ENCODE measurements at regions not wholly inside any gene's neighbourhood (a gene's known extent, or its start where the extent isn't known, plus 50 kb on each side); places are given as distances from the start of the nearest gene placed in this dataset.

DNA sequence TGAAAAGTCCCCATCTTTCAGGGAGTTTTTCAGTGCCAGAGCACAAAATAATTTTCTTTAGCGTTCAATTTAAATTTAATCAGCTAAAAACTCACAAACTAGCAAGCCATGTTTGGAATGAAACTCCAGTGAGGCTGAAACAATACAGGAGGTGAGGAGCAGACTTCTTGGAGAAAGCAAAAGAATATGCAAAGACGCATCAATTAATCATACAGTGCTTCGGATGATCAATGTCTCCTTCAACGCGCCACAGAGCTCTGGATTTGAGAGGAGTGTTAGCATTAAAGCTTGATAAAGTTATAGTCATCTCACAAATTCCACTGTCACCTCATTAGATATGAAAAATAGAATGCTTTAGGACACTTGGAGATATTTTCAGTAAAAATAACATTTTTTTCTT is 248.0 kb downstream of the WDR11 start:
- no peak for DNase-seq

DNA sequence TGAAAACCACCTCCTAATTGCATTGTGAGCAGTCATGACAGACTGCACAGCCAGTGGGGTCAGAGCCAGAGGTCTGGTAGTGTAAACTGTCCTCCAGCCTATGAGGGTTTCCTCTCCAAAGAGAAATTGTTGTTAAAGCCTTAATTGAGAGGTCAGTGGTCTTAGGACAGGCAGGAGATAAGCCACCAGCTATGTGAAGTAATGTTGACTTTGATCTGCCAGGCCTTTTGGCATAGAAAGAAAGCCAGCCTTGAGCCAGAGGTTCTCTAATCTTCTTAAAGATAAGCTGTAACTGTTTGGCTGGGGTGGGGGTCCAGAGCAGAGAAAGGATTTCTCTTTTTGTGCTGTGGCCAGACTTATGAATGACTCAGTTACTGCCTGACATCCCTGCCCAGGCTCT is 248.4 kb downstream of the WDR11 start:
- DNase-seq = no peak

DNA sequence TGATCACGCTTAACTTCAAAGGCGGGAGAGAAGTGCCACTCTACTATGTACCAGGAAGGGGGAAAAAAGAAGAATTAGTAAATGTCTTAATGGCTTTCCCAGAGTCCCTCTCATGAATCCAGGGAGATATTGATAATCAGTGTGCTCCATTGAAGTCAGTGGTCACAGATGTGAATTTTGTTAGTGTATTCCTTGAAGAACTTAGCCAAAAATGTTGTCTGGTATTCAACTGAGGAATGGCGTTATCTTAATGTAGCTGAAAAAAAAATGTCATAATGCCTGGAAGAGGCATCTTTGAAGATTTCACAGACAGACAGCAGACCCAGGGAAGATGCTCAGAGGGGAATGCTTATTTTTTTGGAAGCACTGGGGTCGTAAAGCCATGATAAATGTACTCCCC is 250.4 kb downstream of the WDR11 start:
- no peak for DNase-seq

- no peak for DNase-seq
These were observed 251.5 kb downstream of the WDR11 start for GRCh38 chr10:121102706-121103105.

DNA sequence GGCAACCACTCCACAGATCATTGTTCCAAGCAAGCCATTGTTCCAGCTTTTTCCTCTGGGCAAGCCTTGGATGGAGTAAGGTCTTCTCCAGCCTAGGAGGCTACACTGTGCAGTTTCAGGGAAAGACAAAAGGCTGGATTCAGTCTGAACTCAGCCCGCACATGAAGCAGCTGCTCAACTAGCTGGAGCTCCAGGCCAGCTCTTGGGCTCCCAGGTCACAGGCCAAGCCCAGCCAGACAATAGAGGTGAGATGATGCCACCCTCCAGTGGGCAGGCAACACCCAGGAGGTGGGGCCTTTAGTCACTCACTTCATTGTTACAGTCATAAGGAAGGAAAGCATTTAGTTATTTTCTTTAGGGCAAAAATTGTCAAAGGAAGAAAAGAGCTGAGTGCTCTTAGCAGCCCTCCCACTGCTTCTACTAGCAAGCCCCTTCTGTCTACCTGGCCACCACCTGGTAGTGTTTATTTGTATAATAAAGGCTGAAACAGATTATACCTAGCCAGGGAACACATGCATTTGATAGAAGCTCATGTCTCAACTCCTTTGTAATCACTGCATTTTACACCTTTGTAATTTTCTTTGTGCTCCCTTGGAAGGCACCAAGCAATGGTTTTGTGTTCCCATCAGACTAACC is 253.4 kb downstream of the WDR11 start:
- DNase-seq = no peak

GRCh38 chr10:121106611-121107010 is 255.4 kb downstream of the WDR11 start:
- DNase-seq = no peak

DNA sequence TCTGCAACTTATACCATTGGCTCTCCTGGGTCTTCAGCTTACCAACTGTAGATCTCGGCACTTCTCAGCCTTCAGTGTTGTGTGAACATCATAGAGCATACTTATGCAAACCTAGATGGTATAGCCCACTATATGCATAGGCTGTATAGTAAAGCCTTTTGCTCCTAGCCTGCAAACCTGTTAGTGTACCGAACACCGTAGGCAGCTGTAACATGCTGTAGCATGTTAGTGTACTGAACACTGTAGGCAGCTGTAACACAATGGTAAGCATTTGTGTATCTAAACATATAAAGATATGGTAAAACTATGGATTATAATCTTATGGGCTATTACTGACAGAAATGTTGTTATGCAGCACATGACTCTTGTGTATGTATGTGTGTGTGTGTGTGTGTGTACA is 256.9 kb downstream of the WDR11 start:
- DNase-seq = no peak

GRCh38 chr10:121110369-121110768 is 259.2 kb downstream of the WDR11 start:
- DNase-seq = no peak

DNA sequence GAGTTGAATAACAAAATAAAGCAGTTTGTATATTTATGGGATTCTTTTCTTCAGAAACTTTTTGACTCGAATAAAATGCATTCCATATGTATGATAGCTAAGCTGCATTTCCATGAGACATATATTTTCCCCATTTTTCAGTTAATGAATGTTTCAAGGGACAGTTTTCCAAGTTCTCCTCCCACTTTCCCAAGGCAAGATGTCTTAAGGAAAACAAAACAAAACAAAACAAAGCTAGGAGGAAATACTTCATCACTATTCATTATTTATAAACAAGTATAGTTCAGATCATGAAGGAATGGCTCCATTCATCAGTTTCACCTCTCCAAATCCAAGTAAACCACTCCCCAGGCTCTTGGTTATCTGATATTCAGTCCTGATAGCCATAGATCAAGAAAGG is 261.0 kb downstream of the WDR11 start:
- no peak for DNase-seq

- DNase-seq = peak; percentile 61
These were observed 261.6 kb downstream of the WDR11 start for GRCh38 chr10:121112579-121113384.

GRCh38 chr10:121113385-121113696 is 262.2 kb downstream of the WDR11 start:
- no peak for DNase-seq

- peak; percentile 41 for DNase-seq
These were observed 262.7 kb downstream of the WDR11 start for GRCh38 chr10:121113911-121114310.

GRCh38 chr10:121115154-121115553 is 264.0 kb downstream of the WDR11 start:
- DNase-seq = no peak

GRCh38 chr10:121121462-121121861 is 270.3 kb downstream of the WDR11 start:
- DNase-seq = no peak

- no peak for DNase-seq
These were observed 276.2 kb downstream of the WDR11 start for GRCh38 chr10:121127151-121127906.

DNA sequence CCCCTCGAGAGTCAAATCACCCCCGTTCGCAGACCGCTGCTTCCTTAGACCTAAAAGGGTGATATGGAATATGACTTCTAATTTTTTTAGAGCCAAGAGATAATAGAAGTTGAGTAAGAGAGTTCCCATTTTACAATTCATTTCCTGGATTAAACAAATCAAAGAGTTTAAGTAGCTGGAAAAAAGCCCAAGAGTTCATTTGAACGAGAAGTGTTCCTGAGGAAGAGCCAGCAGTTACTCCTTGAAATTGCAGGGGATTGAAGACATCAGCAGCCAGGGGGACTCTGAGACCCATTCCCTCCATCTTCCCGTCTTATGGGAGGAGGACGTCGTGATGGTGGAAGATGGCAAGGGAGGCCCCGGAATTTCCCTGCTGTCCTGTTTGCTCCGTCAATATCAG is 277.0 kb downstream of the WDR11 start:
- no peak for DNase-seq

DNA sequence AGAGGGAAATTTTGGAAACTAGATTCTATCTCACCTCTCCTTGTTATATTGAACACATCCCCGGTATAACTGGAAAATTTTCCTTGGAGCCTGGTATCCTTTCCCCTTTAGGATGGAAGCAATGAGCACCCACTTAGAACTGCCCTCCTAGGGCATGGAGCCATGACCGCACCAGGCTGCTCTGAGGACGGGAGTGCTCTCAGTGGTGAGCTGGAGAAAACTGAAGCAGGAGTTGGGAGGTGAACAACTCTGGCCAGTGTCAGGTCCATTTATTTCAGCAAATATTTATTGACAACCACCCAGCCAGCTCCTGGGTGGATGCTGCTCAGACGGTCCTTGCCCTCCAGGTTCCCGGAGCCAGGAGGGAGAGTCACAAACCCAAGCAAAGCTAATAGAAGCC is 278.1 kb downstream of the WDR11 start:
- no peak for DNase-seq

- DNase-seq = no peak
These were observed 279.2 kb downstream of the WDR11 start for GRCh38 chr10:121130382-121130781.

DNA sequence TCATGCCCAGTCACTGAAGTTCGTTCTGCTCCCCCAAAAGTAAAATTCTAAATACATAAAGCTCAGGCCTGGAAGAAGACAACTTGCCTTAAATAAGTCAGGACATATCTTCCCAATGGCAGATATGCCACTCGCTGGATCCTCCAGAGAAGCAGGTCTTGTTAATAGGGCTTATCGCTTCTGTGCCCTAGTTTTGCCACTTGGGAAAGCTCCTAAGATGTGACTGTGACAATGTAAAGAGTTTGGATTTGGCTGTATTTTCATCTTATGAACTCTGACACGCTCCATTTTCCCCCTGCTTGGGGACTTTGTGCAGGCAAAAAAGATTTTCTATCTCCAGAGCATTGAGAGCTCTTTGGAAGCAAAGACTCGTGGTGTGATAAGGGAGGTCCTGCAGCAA is 279.9 kb downstream of the WDR11 start:
- DNase-seq = no peak

- no peak for DNase-seq
These were observed 280.5 kb downstream of the WDR11 start for GRCh38 chr10:121131426-121132265.

DNA sequence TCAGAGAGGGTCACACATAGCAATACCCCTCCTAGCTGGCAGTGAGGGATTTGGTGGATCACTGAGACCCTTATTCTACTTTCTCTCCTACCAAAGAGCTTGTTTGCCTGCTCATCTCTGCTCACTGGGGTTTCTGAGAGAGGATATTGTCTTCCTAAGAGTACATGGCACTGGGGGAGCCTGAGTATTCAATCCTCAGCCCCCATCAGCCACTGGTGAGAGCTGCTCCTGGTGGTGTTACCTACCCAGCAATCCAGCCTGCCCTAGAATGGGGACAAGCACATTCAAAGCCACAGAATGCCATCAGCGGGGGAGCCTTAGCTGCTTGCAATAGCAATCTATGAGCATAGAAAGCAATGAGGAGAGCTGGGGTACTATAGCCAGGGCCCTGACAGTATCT is 281.1 kb downstream of the WDR11 start:
- DNase-seq = no peak

DNA sequence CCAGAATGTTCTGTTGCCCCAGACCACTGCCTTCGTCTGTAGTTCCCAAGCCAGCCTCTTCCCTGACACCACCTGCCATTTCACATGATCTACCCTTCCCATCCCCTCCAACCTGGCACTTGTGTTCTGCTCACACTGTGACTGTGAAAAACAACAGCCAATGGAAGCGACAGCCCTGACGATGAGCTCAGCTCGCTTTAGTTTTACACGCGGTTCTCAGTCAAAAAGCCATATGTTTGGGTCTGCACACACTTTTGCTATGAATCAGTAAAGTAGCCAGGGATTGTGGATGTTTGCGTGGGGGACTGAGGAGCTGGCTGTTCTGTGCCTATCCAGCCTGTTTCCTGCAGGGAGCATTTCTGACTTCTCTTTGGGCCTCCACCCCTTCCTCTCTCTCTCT is 282.7 kb downstream of the WDR11 start:
- DNase-seq = no peak
